H1 (cell line): ENCODE measurements at regions not wholly inside any gene's neighbourhood (a gene's known extent, or its start where the extent isn't known, plus 50 kb on each side); places are given as distances from the start of the nearest gene placed in this dataset.

ENCODE experiments used
- CTCF ChIA-PET: fragments of 300-600 bp; sonication (Branson Sonifier 250); formaldehyde crosslinking; loops from one replicate; lab custom pipeline; 2021; ENCODE audit not compliant: partially characterized antibody; lab: Charles Lee
- POLR2A ChIA-PET: fragments of 300-600 bp; sonication (Branson Sonifier 250); formaldehyde crosslinking; loops from one replicate; lab custom pipeline; 2021; ENCODE audit warnings: inconsistent platforms; ENCODE audit not compliant: partially characterized antibody; lab: Charles Lee
- DNase-seq, 2 experiments: peaks; one replicate each; pipeline versions ENCODE4 v3.0.0 to v3.0.0-alpha.2; 2010 to 2022; ENCODE audit warnings: low spot score in 2 of 2, low read depth in 1 of 2, mixed read lengths in 1 of 2
- FAIRE-seq: peaks from 2 replicates; lab custom pipeline; 2011; peaks lifted over from hg19 to GRCh38; lab: Jason Lieb, UNC
- H2AFZ ChIP-seq: 2 replicates; pipeline ENCODE4 v1.8.1; 2012; ENCODE audit warnings: low read length, inconsistent platforms
- H2AK5ac ChIP-seq: 2 replicates; pipeline ENCODE4 v1.6.1; 2013; ENCODE audit warnings: low read depth, low read length
- H2BK120ac ChIP-seq: replicated peaks from 2 replicates; pipeline ENCODE3; 2013; ENCODE audit warnings: low read depth, low read length, inconsistent platforms
- H2BK12ac ChIP-seq: 2 replicates; pipeline ENCODE4 v1.6.1; 2013; ENCODE audit warnings: low read depth, low read length
- H2BK15ac ChIP-seq: 2 replicates; pipeline ENCODE4 v1.6.1; 2013; ENCODE audit warnings: low read length
- H2BK20ac ChIP-seq: 2 replicates; pipeline ENCODE4 v1.6.1; 2013; ENCODE audit warnings: low read length
- H2BK5ac ChIP-seq: 2 replicates; pipeline ENCODE4 v1.6.1; 2013; ENCODE audit warnings: low read depth, low read length
- H3K14ac ChIP-seq: 2 replicates; pipeline ENCODE4 v1.6.1; 2013; ENCODE audit warnings: inconsistent platforms; ENCODE audit not compliant: insufficient read length
- H3K18ac ChIP-seq: 2 replicates; pipeline ENCODE4 v1.6.1; 2013; ENCODE audit warnings: low read length; ENCODE audit errors: extremely low read depth
- H3K23ac ChIP-seq: 2 replicates; pipeline ENCODE4 v1.6.1; 2013; ENCODE audit warnings: inconsistent platforms; ENCODE audit not compliant: insufficient read length
- H3K23me2 ChIP-seq: 2 replicates; pipeline ENCODE4 v1.6.1; 2013; ENCODE audit warnings: low read depth, low read length
- H3K27ac ChIP-seq: 2 replicates; pipeline ENCODE4 v1.6.1; 2011; ENCODE audit warnings: low read depth, low read length, inconsistent platforms
- H3K27me3 ChIP-seq, 4 experiments: replicated peaks in 1 of 4; 1 replicate in 1 of 4; 2 replicates in 3 of 4; pipeline versions ENCODE4 v1.6.1 to v1.8.1; 2011 to 2013; ENCODE audit warnings: low read length in 3 of 4, mild to moderate bottlenecking in 3 of 4, inconsistent platforms in 2 of 4, mixed read lengths in 2 of 4, moderate library complexity in 1 of 4; ENCODE audit not compliant: control insufficient read depth in 3 of 4, insufficient read depth in 3 of 4; ENCODE audit errors: extremely low read depth in 1 of 4
- H3K36me3 ChIP-seq, 4 experiments: 2 replicates each; pipeline versions ENCODE4 v1.6.1 to v1.8.1; 2011 to 2013; ENCODE audit warnings: mild to moderate bottlenecking in 4 of 4, low read length in 3 of 4, moderate library complexity in 2 of 4, control low read depth in 1 of 4, inconsistent platforms in 1 of 4; ENCODE audit not compliant: insufficient read depth in 4 of 4, control insufficient read depth in 2 of 4
- H3K4ac ChIP-seq: replicated peaks from 2 replicates; pipeline ENCODE3; 2013; ENCODE audit warnings: low read length, low read depth, mixed read lengths, inconsistent platforms; ENCODE audit not compliant: insufficient read length
- H3K4me1 ChIP-seq, 4 experiments: replicated peaks in 1 of 4; 1 replicate in 1 of 4; 2 replicates in 3 of 4; pipeline versions ENCODE4 v1.6.1 to v1.8.1; 2011 to 2013; ENCODE audit warnings: low read length in 3 of 4, inconsistent platforms in 2 of 4, mixed read lengths in 1 of 4; ENCODE audit not compliant: insufficient read depth in 4 of 4, control insufficient read depth in 3 of 4
- H3K4me2 ChIP-seq, 2 experiments: 2 replicates each; pipeline versions ENCODE4 v1.6.1 to v1.8.1; 2011 to 2013; ENCODE audit warnings: low read depth in 2 of 2, low read length in 2 of 2, control low read depth in 1 of 2, inconsistent platforms in 1 of 2, mild to moderate bottlenecking in 1 of 2; ENCODE audit not compliant: insufficient read depth in 1 of 2
- H3K4me3 ChIP-seq, 4 experiments: fragments of 200-600, 300-600 bp in 1 of 4; sonication (generic), shearing (Covaris generic), sonication (Bioruptor Twin) in 1 of 4; 2 replicates each; pipeline versions ENCODE4 v1.5.1 to v1.8.1; 2011 to 2016; ENCODE audit warnings: low read length in 4 of 4, low read depth in 3 of 4, control low read depth in 2 of 4, inconsistent platforms in 2 of 4, mild to moderate bottlenecking in 2 of 4, mixed read lengths in 1 of 4, moderate library complexity in 1 of 4; ENCODE audit not compliant: insufficient read depth in 2 of 4; ENCODE audit errors: extremely low read depth in 1 of 4
- H3K56ac ChIP-seq: replicated peaks from 2 replicates; pipeline ENCODE3; 2013; ENCODE audit warnings: low read depth, mild to moderate bottlenecking, mixed read lengths, low read length, inconsistent platforms; ENCODE audit not compliant: insufficient read length
- H3K79me1 ChIP-seq: 2 replicates; pipeline ENCODE4 v1.6.1; 2013; ENCODE audit warnings: low read depth, low read length, control low read depth
- H3K79me2 ChIP-seq, 2 experiments: 2 replicates each; pipeline versions ENCODE4 v1.6.1 to v1.8.1; 2012 to 2013; ENCODE audit warnings: low read length in 2 of 2, mild to moderate bottlenecking in 2 of 2, inconsistent platforms in 1 of 2; ENCODE audit not compliant: insufficient read depth in 2 of 2, control insufficient read depth in 1 of 2
- H3K9ac ChIP-seq, 4 experiments: replicated peaks in 1 of 4; 1 replicate in 1 of 4; 2 replicates in 3 of 4; pipeline versions ENCODE4 v1.6.1 to v1.8.1; 2011 to 2013; ENCODE audit warnings: low read depth in 3 of 4, low read length in 3 of 4, control low read depth in 2 of 4, mild to moderate bottlenecking in 2 of 4, moderate library complexity in 2 of 4, inconsistent platforms in 1 of 4; ENCODE audit errors: extremely low read depth in 1 of 4
- H3K9me3 ChIP-seq, 2 experiments: 2 replicates each; pipeline versions ENCODE4 v1.6.1 to v1.8.1; 2012 to 2013; ENCODE audit warnings: mild to moderate bottlenecking in 2 of 2, moderate library complexity in 2 of 2, control low read depth in 1 of 2, inconsistent platforms in 1 of 2, low read depth in 1 of 2, low read length in 1 of 2, mixed read lengths in 1 of 2; ENCODE audit not compliant: insufficient read depth in 2 of 2
- H4K20me1 ChIP-seq, 2 experiments: replicated peaks in 1 of 2; 2 replicates each; pipeline versions ENCODE3 to v1.8.1; 2011 to 2013; ENCODE audit warnings: inconsistent platforms in 2 of 2, low read length in 2 of 2, mild to moderate bottlenecking in 1 of 2; ENCODE audit not compliant: insufficient read depth in 2 of 2, control insufficient read depth in 1 of 2
- H4K5ac ChIP-seq: 2 replicates; pipeline ENCODE4 v1.6.1; 2013; ENCODE audit warnings: low read length, low read depth, mixed read lengths, inconsistent platforms; ENCODE audit not compliant: insufficient read length
- H4K8ac ChIP-seq: 2 replicates; pipeline ENCODE4 v1.8.0; 2013; ENCODE audit warnings: mild to moderate bottlenecking, moderate library complexity, low read length, inconsistent platforms; ENCODE audit not compliant: insufficient read depth; ENCODE audit errors: extremely low read depth
- H4K91ac ChIP-seq: replicated peaks from 2 replicates; pipeline ENCODE3; 2013; ENCODE audit warnings: low read length, mixed read lengths, inconsistent platforms; ENCODE audit not compliant: insufficient read length
- ATF3 ChIP-seq: IDR thresholded peaks from 2 replicates; pipeline ENCODE4 v1.6.1; 2011; ENCODE audit warnings: low read depth, mild to moderate bottlenecking, low read length; ENCODE audit not compliant: insufficient read depth
- BACH1 ChIP-seq: IDR thresholded peaks from 2 replicates; pipeline ENCODE4 v1.6.1; 2012; ENCODE audit warnings: low read length, improper control_type of control experiment
- CEBPB ChIP-seq: IDR thresholded peaks from 2 replicates; pipeline ENCODE4 v1.6.1; 2012; ENCODE audit warnings: low read depth, low read length
- CTBP2 ChIP-seq: IDR thresholded peaks from 2 replicates; pipeline ENCODE4 v1.7.0; 2011; ENCODE audit warnings: borderline replicate concordance, mild to moderate bottlenecking, moderate library complexity, mixed read lengths, low read length; ENCODE audit not compliant: insufficient read depth, insufficient read length
- FOSL1 ChIP-seq: IDR thresholded peaks from 2 replicates; pipeline ENCODE4 v1.6.1; 2011; ENCODE audit warnings: mild to moderate bottlenecking, low read depth, low read length, moderate library complexity; ENCODE audit not compliant: insufficient read depth
- HDAC2 ChIP-seq, 2 experiments: fragments of 300-600 bp in 1 of 2; sonication (generic) in 1 of 2; IDR thresholded peaks; 2 replicates each; pipeline ENCODE4 v1.6.1; 2011 to 2012; ENCODE audit warnings: low read depth in 2 of 2, low read length in 2 of 2, mild to moderate bottlenecking in 2 of 2, moderate library complexity in 2 of 2, borderline replicate concordance in 1 of 2, inconsistent platforms in 1 of 2
- HDAC6 ChIP-seq: IDR thresholded peaks from one replicate; pipeline ENCODE4 v1.7.1; 2012; ENCODE audit warnings: low read depth, mild to moderate bottlenecking, inconsistent platforms, low read length, moderate library complexity
- KDM5A ChIP-seq: fragments of 200-600 bp; IDR thresholded peaks from 2 replicates; pipeline ENCODE4 v1.7.1; 2012; ENCODE audit warnings: mild to moderate bottlenecking, low read length, inconsistent platforms, mixed read lengths
- POLR2AphosphoS5 ChIP-seq: IDR thresholded peaks from 2 replicates; pipeline ENCODE4 v1.6.1; 2011; ENCODE audit warnings: low read depth, low read length
- RXRA ChIP-seq: IDR thresholded peaks from 2 replicates; pipeline ENCODE4 v1.6.1; 2011; ENCODE audit warnings: low read depth, mild to moderate bottlenecking, low read length, moderate library complexity; ENCODE audit not compliant: insufficient read depth
- SIX5 ChIP-seq: IDR thresholded peaks from 2 replicates; pipeline ENCODE4 v1.6.1; 2011; ENCODE audit warnings: mild to moderate bottlenecking, low read depth, low read length
- TAF7 ChIP-seq: optimal IDR thresholded peaks from 2 replicates; pipeline ENCODE3; 2011; ENCODE audit warnings: low read depth, mild to moderate bottlenecking, inconsistent platforms, low read length, moderate library complexity, borderline replicate concordance
- TCF12 ChIP-seq: IDR thresholded peaks from 2 replicates; pipeline ENCODE4 v1.6.1; 2011; ENCODE audit warnings: low read depth, mild to moderate bottlenecking, low read length
- WGBS, 2 experiments: shearing (Covaris generic) in 1 of 2; methylation state at CpG; one replicate each; pipeline versions ENCODE4 v1.1.6 to v1.1.7; 2013 to 2015; ENCODE audit warnings: low lambda C conversion rate in 2 of 2, mixed read lengths in 2 of 2, inconsistent platforms in 1 of 2, low coverage in 1 of 2, missing lambda C conversion rate in 1 of 2; ENCODE audit not compliant: insufficient replicate concordance in 2 of 2, insufficient coverage in 1 of 2, insufficient read length in 1 of 2; ENCODE audit errors: extremely low coverage in 1 of 2, missing lambda C conversion rate in 1 of 2; 5-methylcytosine and 5-hydroxymethylcytosine counted together
- TF ChIP-seq, protein P1 (sequence below): IDR thresholded peaks from 2 replicates; pipeline ENCODE4 v1.6.1; 2011; ENCODE audit warnings: low read length, improper control_type of control experiment

- ChIA-PET POLR2A (no interaction called here), CTCF (no interaction called here)
- H3K23me2 ChIP-seq, result no peaks in the 10 kb centered on the region
- H3K27me3 ChIP-seq, result no peaks in the 10 kb centered on the region
- H2BK20ac ChIP-seq, result no peak overlapping the region
- H4K91ac ChIP-seq, result no peak overlapping the region
- H2BK15ac ChIP-seq, result no peak overlapping the region
- FAIRE-seq, result no peak
- no peak overlapping the region for H3K18ac ChIP-seq
- no peak for DNase-seq
- no peak overlapping the region for H3K14ac ChIP-seq
- H3K23ac ChIP-seq, result no peak overlapping the region
- no peak overlapping the region for H3K4me3 ChIP-seq
- no peak overlapping the region for H3K9ac ChIP-seq
- no peaks in the 10 kb centered on the region for H3K79me1 ChIP-seq
- H3K36me3 ChIP-seq, result no peaks in the 10 kb centered on the region
- H3K4ac ChIP-seq, result no peak overlapping the region
- H4K20me1 ChIP-seq, result no peaks in the 10 kb centered on the region
- no peak overlapping the region for H4K8ac ChIP-seq
- H2BK5ac ChIP-seq, result no peak overlapping the region
- no peak overlapping the region for H2AK5ac ChIP-seq
- no peak overlapping the region for H2BK120ac ChIP-seq
- H3K4me1 ChIP-seq, result no peaks in the 10 kb centered on the region
- WGBS, 2 experiments, result 100% methylated on average over 1 of the region's 1 CpG; no CpG with 5 or more reads in 1 of the 2 experiments
- H4K5ac ChIP-seq, result no peak overlapping the region
- H2AFZ ChIP-seq, result no peak overlapping the region
- H3K56ac ChIP-seq, result no peak overlapping the region
- H3K9me3 ChIP-seq, result no peaks in the 10 kb centered on the region; a peak in 1 of 4 replicates
- H3K27ac ChIP-seq, result no peak overlapping the region
- H2BK12ac ChIP-seq, result no peak overlapping the region
- no peaks in the 10 kb centered on the region for H3K79me2 ChIP-seq
- no peak overlapping the region for H3K4me2 ChIP-seq
- no peak for TF ChIP-seq FOSL1
- no peak for TF ChIP-seq TCF12
- TF ChIP-seq SIX5, result no peak
- TF ChIP-seq CTBP2, result no peak
- TF ChIP-seq, protein P1, sequence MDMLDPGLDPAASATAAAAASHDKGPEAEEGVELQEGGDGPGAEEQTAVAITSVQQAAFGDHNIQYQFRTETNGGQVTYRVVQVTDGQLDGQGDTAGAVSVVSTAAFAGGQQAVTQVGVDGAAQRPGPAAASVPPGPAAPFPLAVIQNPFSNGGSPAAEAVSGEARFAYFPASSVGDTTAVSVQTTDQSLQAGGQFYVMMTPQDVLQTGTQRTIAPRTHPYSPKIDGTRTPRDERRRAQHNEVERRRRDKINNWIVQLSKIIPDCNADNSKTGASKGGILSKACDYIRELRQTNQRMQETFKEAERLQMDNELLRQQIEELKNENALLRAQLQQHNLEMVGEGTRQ, result no peak
- TF ChIP-seq KDM5A, result no peak
- no peak for TF ChIP-seq BACH1
- no peak for TF ChIP-seq POLR2AphosphoS5
- no peak for TF ChIP-seq ATF3
- no peak for TF ChIP-seq HDAC2 (IDR thresholded peaks at IDR 0.05; ENCODE audit: borderline replicate concordance in 1 of 2, low read depth in 2 of 2, low read length in 2 of 2)
- no peak for TF ChIP-seq TAF7
- no peak for TF ChIP-seq HDAC6
- TF ChIP-seq CEBPB, result no peak
- TF ChIP-seq RXRA, result no peak
Observed at GRCh38 chr12:87365423-87365822, 663.8 kb downstream of the C12orf50 start.
